H1 (cell line): ENCODE measurements at regions not wholly inside any gene's neighbourhood (a gene's known extent, or its start where the extent isn't known, plus 50 kb on each side); places are given as distances from the start of the nearest gene placed in this dataset.

Experiments
- CHD7 ChIP-seq: fragments of 300-600 bp; sonication (generic); IDR thresholded peaks from 2 replicates; pipeline ENCODE4 v1.7.1; 2012; ENCODE audit warnings: low read length, moderate library complexity, mild to moderate bottlenecking, inconsistent platforms; ENCODE audit not compliant: insufficient replicate concordance
- GABPA ChIP-seq: IDR thresholded peaks from 2 replicates; pipeline ENCODE4 v1.6.1; 2011; ENCODE audit warnings: mild to moderate bottlenecking, low read length, moderate library complexity, borderline replicate concordance; ENCODE audit not compliant: insufficient read depth
- KDM5A ChIP-seq: fragments of 200-600 bp; IDR thresholded peaks from 2 replicates; pipeline ENCODE4 v1.7.1; 2012; ENCODE audit warnings: mild to moderate bottlenecking, low read length, inconsistent platforms, mixed read lengths
- PHF8 ChIP-seq: fragments of 200-600 bp; sonication (generic); conservative IDR thresholded peaks from 2 replicates; pipeline ENCODE4 v1.7.1; 2012; ENCODE audit warnings: low read depth, mild to moderate bottlenecking, inconsistent platforms, low read length, moderate library complexity
- RXRA ChIP-seq: IDR thresholded peaks from 2 replicates; pipeline ENCODE4 v1.6.1; 2011; ENCODE audit warnings: low read depth, mild to moderate bottlenecking, low read length, moderate library complexity; ENCODE audit not compliant: insufficient read depth

- TF ChIP-seq CHD7, result no peak
- TF ChIP-seq KDM5A, result no peak
- no peak for TF ChIP-seq PHF8
- TF ChIP-seq RXRA, result no peak
- TF ChIP-seq GABPA, result no peak
Observed at GRCh38 chr2:7403092-7403775, 486.0 kb downstream of the RNF144A start (continued).
